ENCODE measurements at regions not wholly inside any gene's neighbourhood (a gene's known extent, or its start where the extent isn't known, plus 50 kb on each side); places are given as distances from the start of the nearest gene placed in this dataset.

GRCh38 chr2:181140928-181141327 lies 160.5 kb downstream of the UBE2E3 start:
- no peak for TF ChIP-seq CTCF (IDR thresholded peaks at IDR 0.05; ENCODE audit: low read depth, low read length, missing input control)
- no peak for TF ChIP-seq JUND (IDR thresholded peaks at IDR 0.05)
- TF ChIP-seq MAX (IDR thresholded peaks at IDR 0.05): no peak
- no peak for TF ChIP-seq TAF1 (conservative IDR thresholded peaks at IDR 0.05)
- TF ChIP-seq RXRA (IDR thresholded peaks at IDR 0.05): no peak
- TF ChIP-seq GABPA (IDR thresholded peaks at IDR 0.05 in 1 of 2, conservative IDR thresholded peaks at IDR 0.05 in 1 of 2): no peak
- TF ChIP-seq ATF3 (IDR thresholded peaks at IDR 0.05): no peak
- no peak for TF ChIP-seq YY1 (IDR thresholded peaks at IDR 0.05)
- no peak for TF ChIP-seq RAD21 (IDR thresholded peaks at IDR 0.05)
- TF ChIP-seq REST (IDR thresholded peaks at IDR 0.05): no peak
- TF ChIP-seq SP1 (IDR thresholded peaks at IDR 0.05): no peak
- no peak for TF ChIP-seq EGR1 (IDR thresholded peaks at IDR 0.05; ENCODE audit: low read depth in 2 of 2)
- no peak for TF ChIP-seq FOXA1 (IDR thresholded peaks at IDR 0.05)
